ENCODE measurements at regions not wholly inside any gene's neighbourhood (a gene's known extent, or its start where the extent isn't known, plus 50 kb on each side); places are given as distances from the start of the nearest gene placed in this dataset.

GRCh38 chr1:59243978-59244377, 52.9 kb upstream of the FGGY start:
- no peak for DNase-seq (ENCODE audit: low read depth)

GRCh38 chr1:59244891-59245290, 52.0 kb upstream of the FGGY start:
- DNase-seq (ENCODE audit: low read depth), result no peak
